ENCODE measurements at regions not wholly inside any gene's neighbourhood (a gene's known extent, or its start where the extent isn't known, plus 50 kb on each side); places are given as distances from the start of the nearest gene placed in this dataset.

DNA sequence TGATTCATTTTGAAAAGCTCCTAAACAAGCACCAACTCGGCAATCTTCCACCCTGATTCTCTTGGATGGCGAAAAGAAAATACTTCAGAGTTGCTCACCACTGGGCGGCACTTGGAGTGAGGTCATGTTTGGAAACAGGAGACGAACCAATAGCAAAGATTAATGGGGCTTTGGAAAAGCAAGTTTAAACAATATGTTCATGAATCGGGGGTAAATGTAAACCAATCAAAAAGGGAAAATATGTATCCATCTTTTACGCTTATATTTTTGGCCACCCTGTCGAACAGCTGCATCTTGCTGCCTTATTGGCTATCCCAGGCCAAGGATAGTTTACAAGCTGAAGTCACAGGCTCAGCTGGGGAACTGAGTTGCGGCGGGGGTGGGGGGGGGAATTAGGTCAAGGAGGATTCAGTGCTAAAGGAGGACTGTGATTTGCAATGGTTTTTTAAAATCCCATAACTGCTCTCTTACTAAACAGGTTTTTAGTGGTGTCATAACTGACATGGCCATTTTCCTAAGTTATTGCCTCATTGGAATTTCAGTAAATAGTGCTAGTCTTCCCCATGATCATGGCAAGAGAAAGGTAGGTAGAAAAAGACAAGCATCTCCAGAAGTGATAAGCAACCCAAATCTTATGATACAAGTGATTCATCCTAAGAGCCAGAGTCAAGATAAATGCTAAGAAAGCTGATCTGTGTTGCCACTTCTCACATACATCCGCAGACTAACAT is 210.6 kb downstream of the PHLDA1 start:
- TF ChIP-seq POLR2A (IDR thresholded peaks at IDR 0.05; ENCODE audit: low read depth, low read length): no peak
- TF ChIP-seq POLR2AphosphoS5 (IDR thresholded peaks at IDR 0.05; ENCODE audit: low read depth, low read length): no peak

Data from GM12892 (cell line).